ENCODE measurements at regions not wholly inside any gene's neighbourhood (a gene's known extent, or its start where the extent isn't known, plus 50 kb on each side); places are given as distances from the start of the nearest gene placed in this dataset.
"Not testable (repeated sequence)": the region's sequence is repeated elsewhere in the genome, so short reads cannot be mapped to it uniquely, and the experiment has no call there.

GRCh38 chr3:115204475-115204874 lies 57.4 kb upstream of the ZBTB20 start:
- no peaks in the 10 kb centered on the region for H3K36me3 ChIP-seq (ENCODE audit: low read depth)
- H3K4me1 ChIP-seq (ENCODE audit: low read depth): no peaks in the 10 kb centered on the region
- no peak overlapping the region for H3K4me3 ChIP-seq
- no peaks in the 10 kb centered on the region for H3K9me3 ChIP-seq
- ATAC-seq (no peak), DNase-seq (no peak)
- intact Hi-C loops (cut with DNase I, micrococcal nuclease): no loop called here
- no peak for TF ChIP-seq CTCF (IDR thresholded peaks at IDR 0.05)

- Histone ChIP-seq H3K9me3 (no peaks in the 10 kb centered on the region), H3K4me3 (no peak overlapping the region), H3K36me3 (ENCODE audit: low read depth) (no peaks in the 10 kb centered on the region), H3K4me1 (ENCODE audit: low read depth) (peaks cover 5% of the 10 kb centered on the region)
- no peak for TF ChIP-seq CTCF (IDR thresholded peaks at IDR 0.05)
- intact Hi-C loops (cut with DNase I, micrococcal nuclease): no loop called here
- DNase-seq: no peak
- ATAC-seq: peak; percentile 60
Measured at GRCh38 chr3:115208066-115208750, 61.1 kb upstream of the ZBTB20 start.

GRCh38 chr3:115211810-115212492 lies 64.9 kb upstream of the ZBTB20 start:
- Histone ChIP-seq H3K36me3 (ENCODE audit: low read depth) (no peaks in the 10 kb centered on the region), H3K4me3 (no peak overlapping the region), H3K4me1 (ENCODE audit: low read depth) (peaks cover 5% of the 10 kb centered on the region), H3K9me3 (no peaks in the 10 kb centered on the region)
- ATAC-seq: peak; percentile 74
- no peak for DNase-seq
- no peak for TF ChIP-seq CTCF (IDR thresholded peaks at IDR 0.05)
- intact Hi-C loops (cut with DNase I, micrococcal nuclease): no loop called here

GRCh38 chr3:115212615-115213014 lies 65.5 kb upstream of the ZBTB20 start:
- Histone ChIP-seq H3K4me3 (no peak overlapping the region), H3K4me1 (ENCODE audit: low read depth) (peaks cover 7% of the 10 kb centered on the region), H3K9me3 (no peaks in the 10 kb centered on the region), H3K36me3 (ENCODE audit: low read depth) (no peaks in the 10 kb centered on the region)
- no peak for ATAC-seq
- no peak for DNase-seq
- intact Hi-C loops (cut with DNase I, micrococcal nuclease): no loop called here
- no peak for TF ChIP-seq CTCF (IDR thresholded peaks at IDR 0.05)

GRCh38 chr3:115213052-115213451 lies 66.0 kb upstream of the ZBTB20 start:
- intact Hi-C loops (cut with DNase I, micrococcal nuclease); DNase-seq; H3K4me3 ChIP-seq; H3K9me3 ChIP-seq; ATAC-seq; H3K36me3 ChIP-seq (ENCODE audit: low read depth): not testable (repeated sequence)
- peaks cover 12% of the 10 kb centered on the region for H3K4me1 ChIP-seq (ENCODE audit: low read depth)

GRCh38 chr3:115217292-115217677 lies 70.2 kb upstream of the ZBTB20 start:
- Histone ChIP-seq H3K36me3 (ENCODE audit: low read depth) (no peaks in the 10 kb centered on the region), H3K9me3 (no peaks in the 10 kb centered on the region), H3K4me1 (ENCODE audit: low read depth) (peaks cover 13% of the 10 kb centered on the region), H3K4me3 (no peak overlapping the region)
- TF ChIP-seq CTCF (IDR thresholded peaks at IDR 0.05): no peak
- intact Hi-C loops (cut with DNase I, micrococcal nuclease): loop anchor here (5.0 kb wide), 1 partner anchor 475 kb away; no protein-coding TSS in a partner anchor
- ATAC-seq (no peak), DNase-seq (no peak)

All from mucosa of descending colon (tissue), 3 donors.